ENCODE measurements at regions not wholly inside any gene's neighbourhood (a gene's known extent, or its start where the extent isn't known, plus 50 kb on each side); places are given as distances from the start of the nearest gene placed in this dataset.
"Not testable (repeated sequence)": the region's sequence is repeated elsewhere in the genome, so short reads cannot be mapped to it uniquely, and the experiment has no call there.

- DNase-seq: no peak
- no peak for TF ChIP-seq POLR2A (IDR thresholded peaks at IDR 0.05; ENCODE audit: low read length)
- TF ChIP-seq GATA1 (IDR thresholded peaks at IDR 0.05; ENCODE audit: low read depth, low read length): no peak
Measured at GRCh38 chr14:30445011-30445793, 113.8 kb upstream of the G2E3 start.

GRCh38 chr14:30445852-30446251 is 113.1 kb upstream of the G2E3 start:
- no peak for TF ChIP-seq POLR2A (IDR thresholded peaks at IDR 0.05; ENCODE audit: low read length)
- DNase-seq: no peak

GRCh38 chr14:30450631-30451545 is 108.1 kb upstream of the G2E3 start:
- DNase-seq: no peak
- TF ChIP-seq GATA1 (IDR thresholded peaks at IDR 0.05; ENCODE audit: low read depth, low read length) (no peak), POLR2A (IDR thresholded peaks at IDR 0.05; ENCODE audit: low read length) (no peak)

GRCh38 chr14:30456296-30456695 is 102.7 kb upstream of the G2E3 start:
- DNase-seq: no peak
- TF ChIP-seq POLR2A (IDR thresholded peaks at IDR 0.05; ENCODE audit: low read length) (no peak), GATA1 (IDR thresholded peaks at IDR 0.05; ENCODE audit: low read depth, low read length) (no peak)

GRCh38 chr14:30462358-30462757 is 96.6 kb upstream of the G2E3 start:
- no peak for DNase-seq
- no peak for TF ChIP-seq POLR2A (IDR thresholded peaks at IDR 0.05; ENCODE audit: low read length)
- TF ChIP-seq GATA1 (IDR thresholded peaks at IDR 0.05; ENCODE audit: low read depth, low read length): no peak

- TF ChIP-seq POLR2A (IDR thresholded peaks at IDR 0.05; ENCODE audit: low read length) (no peak), GATA1 (IDR thresholded peaks at IDR 0.05; ENCODE audit: low read depth, low read length) (no peak)
- DNase-seq: no peak
Measured at GRCh38 chr14:30464481-30464880, 94.5 kb upstream of the G2E3 start.

GRCh38 chr14:30468354-30468753 is 90.6 kb upstream of the G2E3 start:
- no peak for TF ChIP-seq GATA1 (IDR thresholded peaks at IDR 0.05; ENCODE audit: low read depth, low read length)
- no peak for TF ChIP-seq POLR2A (IDR thresholded peaks at IDR 0.05; ENCODE audit: low read length)
- DNase-seq: no peak

- no peak for DNase-seq
- TF ChIP-seq GATA1 (IDR thresholded peaks at IDR 0.05; ENCODE audit: low read depth, low read length): no peak
- TF ChIP-seq POLR2A (IDR thresholded peaks at IDR 0.05; ENCODE audit: low read length): no peak
Measured at GRCh38 chr14:30471980-30472379, 87.0 kb upstream of the G2E3 start.

GRCh38 chr14:30473846-30474696 is 84.9 kb upstream of the G2E3 start:
- DNase-seq: not testable (repeated sequence)

GRCh38 chr14:30482276-30482675 is 76.7 kb upstream of the G2E3 start:
- TF ChIP-seq GATA1 (IDR thresholded peaks at IDR 0.05; ENCODE audit: low read depth, low read length): no peak
- no peak for TF ChIP-seq POLR2A (IDR thresholded peaks at IDR 0.05; ENCODE audit: low read length)

GRCh38 chr14:30484201-30484600 is 74.8 kb upstream of the G2E3 start:
- no peak for TF ChIP-seq GATA1 (IDR thresholded peaks at IDR 0.05; ENCODE audit: low read depth, low read length)
- no peak for TF ChIP-seq POLR2A (IDR thresholded peaks at IDR 0.05; ENCODE audit: low read length)
- no peak for DNase-seq

More at GRCh38 chr14:30482276-30482675, 76.7 kb upstream of the G2E3 start:
- DNase-seq: no peak

GRCh38 chr14:30484976-30485375 is 74.0 kb upstream of the G2E3 start:
- no peak for DNase-seq
- TF ChIP-seq GATA1 (IDR thresholded peaks at IDR 0.05; ENCODE audit: low read depth, low read length) (no peak), POLR2A (IDR thresholded peaks at IDR 0.05; ENCODE audit: low read length) (no peak)

- TF ChIP-seq GATA1 (IDR thresholded peaks at IDR 0.05; ENCODE audit: low read depth, low read length): no peak
- no peak for TF ChIP-seq POLR2A (IDR thresholded peaks at IDR 0.05; ENCODE audit: low read length)
- DNase-seq: no peak
Measured at GRCh38 chr14:30496852-30497251, 62.1 kb upstream of the G2E3 start.

- DNase-seq: no peak
- TF ChIP-seq GATA1 (IDR thresholded peaks at IDR 0.05; ENCODE audit: low read depth, low read length) (no peak), POLR2A (IDR thresholded peaks at IDR 0.05; ENCODE audit: low read length) (no peak)
Measured at GRCh38 chr14:30499358-30499757, 59.6 kb upstream of the G2E3 start.

Data from erythroblast (primary cell).